NCI-H446 (cell line): ENCODE measurements at regions not wholly inside any gene's neighbourhood (a gene's known extent, or its start where the extent isn't known, plus 50 kb on each side); places are given as distances from the start of the nearest gene placed in this dataset.

ENCODE experiments used
- DNase-seq, 2 experiments: peaks; one replicate each; lab custom pipeline; 2025; lab: John Stamatoyannopoulos, UW

DNA sequence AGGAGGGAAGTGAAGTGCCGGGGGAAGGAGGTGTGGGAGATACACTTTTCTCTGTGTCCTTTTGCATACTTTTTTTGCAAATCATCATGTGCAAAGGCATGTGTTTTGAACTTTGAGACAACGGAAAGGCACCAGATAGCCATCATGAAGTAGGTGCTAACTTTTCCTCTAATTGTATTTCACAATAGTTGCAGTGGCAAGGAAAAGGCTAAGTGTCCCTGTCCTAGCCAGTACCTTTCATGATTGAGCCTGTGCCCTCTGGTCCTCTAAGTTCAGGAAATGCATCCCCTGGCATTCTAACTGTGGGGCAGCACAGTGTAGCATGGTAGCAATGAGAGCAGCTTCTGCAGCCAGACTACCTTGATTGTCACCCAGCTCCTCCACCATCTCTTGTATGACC, 186.2 kb downstream of the ADSS2 start:
- DNase-seq = no peak

DNA sequence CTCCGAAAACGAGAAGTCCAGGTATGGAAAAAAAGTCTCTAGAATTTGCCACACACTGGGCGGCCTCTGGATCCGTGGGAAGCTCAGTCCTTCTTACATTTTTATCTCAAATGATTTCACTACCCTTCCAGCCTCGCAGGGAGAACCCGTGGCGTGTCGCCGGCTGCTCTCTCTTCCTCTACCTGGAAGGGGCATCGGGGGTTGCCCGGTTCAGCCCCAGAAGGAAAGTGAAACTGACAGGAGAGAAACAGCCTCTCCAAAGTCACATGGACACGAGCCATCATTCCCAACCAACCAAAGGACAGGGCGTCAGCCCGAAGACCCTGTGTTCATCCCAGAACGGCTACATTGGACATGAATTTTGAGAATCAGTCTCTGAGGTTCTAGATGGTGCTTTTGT, 182.5 kb downstream of the ADSS2 start:
- DNase-seq = no peak

DNA sequence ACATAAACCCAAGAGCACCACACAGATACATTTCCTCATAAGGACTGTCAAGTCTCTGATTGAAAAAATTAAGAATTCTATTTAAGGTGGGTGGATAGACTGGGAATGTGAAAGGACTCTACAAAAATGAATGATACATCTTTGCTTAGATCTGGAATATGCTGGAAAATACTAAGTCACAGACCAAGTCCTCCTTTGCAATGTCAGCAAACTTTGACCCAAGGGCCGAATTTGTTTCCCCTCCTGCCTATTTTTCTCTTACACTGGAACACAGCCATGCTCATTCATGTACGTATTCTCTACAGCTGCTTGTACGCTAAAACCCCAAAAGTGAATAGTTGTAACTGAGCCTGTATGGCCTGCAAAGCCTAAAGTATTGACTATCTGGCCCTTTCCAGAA, 180.7 kb downstream of the ADSS2 start:
- no peak for DNase-seq

DNA sequence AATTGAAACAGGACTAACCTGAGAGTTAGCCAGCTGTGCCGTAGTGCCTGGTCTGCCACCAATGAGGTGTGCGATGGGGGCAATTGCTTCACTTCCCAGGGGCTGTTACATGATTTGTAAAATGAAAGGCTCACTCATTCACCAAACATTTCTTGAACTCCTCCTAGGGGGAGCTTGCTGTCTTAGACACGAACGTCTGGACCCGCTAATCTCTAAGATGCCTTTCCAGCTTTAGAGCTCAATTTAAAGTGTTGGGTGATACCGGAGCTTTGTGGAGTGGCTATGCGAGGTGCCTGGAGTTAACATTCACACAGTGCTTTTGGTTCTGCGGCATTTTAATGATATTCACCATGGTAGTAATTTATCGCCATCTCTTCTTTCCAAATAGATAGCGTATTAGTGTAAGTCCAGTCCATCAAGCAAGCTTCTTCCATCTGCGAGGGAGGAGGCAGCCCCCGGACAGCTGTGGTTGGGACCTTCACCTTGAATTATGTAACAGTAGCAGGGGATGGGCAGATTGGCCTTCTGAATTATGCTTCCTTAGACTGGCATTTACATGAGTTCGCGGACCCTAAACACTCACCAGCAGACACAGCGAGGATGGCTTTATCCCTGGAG, 179.9 kb downstream of the ADSS2 start:
- no peak for DNase-seq

GRCh38 chr1:244272471-244273261, 179.0 kb downstream of the ADSS2 start:
- peak; percentile 91 to 92 for DNase-seq

DNA sequence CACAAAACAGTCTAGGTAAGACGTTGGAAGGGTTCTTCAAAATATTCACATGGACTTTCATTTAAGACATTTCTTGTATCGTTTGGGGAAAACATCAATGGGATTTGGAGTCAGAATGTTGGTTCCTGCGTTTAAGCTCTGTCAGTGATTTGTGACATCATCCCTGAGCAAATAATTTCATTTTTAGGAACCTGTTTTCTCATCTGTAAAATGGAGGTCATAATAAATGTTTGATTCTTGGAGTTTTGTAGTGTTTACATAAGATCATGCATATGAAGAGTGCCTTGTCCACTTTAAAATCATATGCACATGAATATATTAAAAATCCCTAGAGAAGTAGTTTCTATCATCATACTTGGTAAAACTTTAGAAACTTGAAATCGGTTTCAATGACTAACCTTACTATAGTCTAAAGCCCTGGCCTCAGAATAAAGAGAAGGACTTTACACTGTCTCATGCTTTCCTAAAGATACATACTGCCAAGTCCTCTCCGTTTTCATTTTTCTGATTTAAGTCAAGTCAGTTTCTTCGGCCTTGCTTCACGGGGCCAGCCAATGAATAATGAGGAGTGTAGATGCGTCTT, 178.4 kb downstream of the ADSS2 start:
- no peak for DNase-seq

DNA sequence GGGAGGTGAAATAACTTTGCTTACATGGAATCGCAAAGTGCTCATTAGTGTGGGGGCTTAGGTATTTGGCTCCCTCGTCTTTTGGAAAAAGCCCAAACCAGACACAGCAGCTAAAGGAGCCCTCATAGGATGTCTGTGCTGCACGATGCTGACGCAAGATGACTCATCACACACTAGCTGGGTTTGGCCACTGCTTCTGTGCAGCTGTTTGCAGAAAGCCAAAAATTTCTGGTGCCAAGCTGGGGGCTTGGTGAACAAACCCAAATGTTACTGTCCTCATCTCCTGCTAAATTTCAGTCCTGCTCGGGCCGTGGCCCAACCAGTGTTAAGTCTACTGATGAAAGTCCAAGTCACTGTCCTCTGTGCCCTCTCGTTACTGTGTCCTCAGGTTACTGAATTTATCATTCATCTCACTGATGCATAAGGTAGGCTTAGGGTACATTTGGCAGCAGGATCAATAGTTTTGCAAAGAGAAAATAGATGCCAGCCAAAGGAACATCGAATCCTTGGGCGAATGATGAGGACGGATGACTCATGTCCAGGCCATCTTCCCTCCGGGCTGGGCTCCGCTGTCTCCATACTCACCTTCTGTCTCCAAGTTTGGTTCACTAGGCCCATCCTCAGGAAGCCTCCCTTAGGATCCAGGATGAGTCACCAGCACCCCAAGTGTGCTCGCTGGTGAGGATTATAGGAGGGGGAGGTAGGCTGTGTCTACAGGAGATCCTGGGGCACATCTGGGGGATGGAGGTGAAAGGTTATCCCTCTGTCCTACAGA, 177.7 kb downstream of the ADSS2 start:
- DNase-seq = peak; percentile 97 to 99

GRCh38 chr1:244276646-244277045, 175.1 kb downstream of the ADSS2 start:
- no peak for DNase-seq

GRCh38 chr1:244280201-244280600, 171.5 kb downstream of the ADSS2 start:
- no peak for DNase-seq

GRCh38 chr1:244280859-244281258, 170.8 kb downstream of the ADSS2 start:
- DNase-seq = no peak

GRCh38 chr1:244283772-244284171, 167.9 kb downstream of the ADSS2 start:
- no peak for DNase-seq

DNA sequence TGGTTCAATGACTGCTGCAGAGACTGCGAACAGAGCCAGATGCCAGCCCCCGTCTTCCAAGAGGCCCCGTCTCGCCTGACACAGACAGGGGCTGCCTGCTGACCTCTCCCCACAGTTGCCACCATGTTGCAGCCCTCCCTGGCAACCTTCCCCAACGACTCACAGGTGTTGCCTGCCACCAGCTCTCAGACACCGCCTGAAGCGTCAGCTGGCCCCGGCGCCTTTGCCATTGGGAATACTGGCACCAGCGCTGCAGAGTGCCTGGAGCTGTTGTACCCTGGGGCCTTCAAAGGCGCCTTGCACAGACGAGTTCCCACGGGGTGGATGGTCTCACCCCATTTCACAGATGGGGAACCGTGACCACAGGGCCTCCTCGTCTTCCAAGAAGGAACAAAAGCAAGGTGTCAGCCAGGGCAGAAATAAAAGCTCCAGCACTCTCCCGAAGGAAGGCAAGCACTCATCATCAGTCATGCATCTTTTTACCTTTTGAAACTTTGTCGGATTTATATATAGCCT, 167.0 kb downstream of the ADSS2 start:
- DNase-seq = no peak

- no peak for DNase-seq
Measured at GRCh38 chr1:244286341-244286740, 165.4 kb downstream of the ADSS2 start.

DNA sequence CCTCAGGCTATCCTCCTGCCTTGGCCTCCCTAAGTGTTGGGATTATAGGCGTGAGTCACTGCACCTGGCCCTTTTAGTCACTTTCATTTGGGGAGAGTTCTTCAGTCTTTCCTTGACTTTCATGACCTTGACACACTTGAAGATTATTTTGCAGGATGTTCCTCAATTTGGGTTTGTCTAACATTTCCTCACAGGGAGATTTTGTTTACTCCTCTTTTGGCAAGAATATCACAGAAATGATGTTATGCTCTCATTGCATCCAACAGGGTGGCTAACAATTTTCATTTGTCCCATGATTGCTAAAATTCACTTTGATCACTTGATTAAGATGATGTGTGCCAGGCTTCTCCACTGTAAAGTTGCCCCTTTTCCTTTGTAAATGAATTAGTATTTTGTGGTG, 164.0 kb downstream of the ADSS2 start:
- no peak for DNase-seq

GRCh38 chr1:244288663-244289062, 163.0 kb downstream of the ADSS2 start:
- DNase-seq = no peak

GRCh38 chr1:244289991-244290785, 161.5 kb downstream of the ADSS2 start:
- DNase-seq = no peak

GRCh38 chr1:244291236-244292201, 160.2 kb downstream of the ADSS2 start:
- DNase-seq = no peak

DNA sequence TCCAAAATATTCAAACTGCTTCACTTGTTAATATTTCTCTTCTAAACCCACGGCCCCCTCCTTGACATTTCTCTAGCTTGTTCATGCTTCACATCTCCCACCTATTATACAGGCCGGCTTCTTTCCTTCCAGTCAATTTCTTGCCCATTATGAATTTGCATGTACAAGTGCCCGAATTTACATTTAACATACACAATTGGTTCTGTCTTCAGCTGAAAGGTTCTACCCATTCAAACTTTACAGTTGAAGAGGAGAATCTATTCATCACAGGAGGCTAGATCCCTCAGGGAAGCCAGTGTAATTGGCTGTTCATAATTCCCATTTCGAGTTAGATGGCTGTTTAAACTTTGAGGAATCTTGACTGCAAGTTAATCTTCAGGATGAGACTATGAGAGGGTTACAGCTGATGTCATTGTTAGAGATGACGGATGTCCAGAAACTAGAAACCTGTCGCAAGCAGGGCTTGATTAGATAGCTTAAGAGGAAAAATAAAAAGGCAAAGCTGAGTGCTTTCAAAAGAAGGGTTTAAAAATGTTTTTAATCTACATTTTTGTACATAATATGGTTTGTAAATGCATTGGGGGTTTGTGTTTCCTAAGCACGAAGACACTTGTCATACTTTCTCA, 157.0 kb downstream of the ADSS2 start:
- DNase-seq = no peak

GRCh38 chr1:244296003-244296402, 155.7 kb downstream of the ADSS2 start:
- no peak for DNase-seq

- no peak for DNase-seq
Measured at GRCh38 chr1:244296447-244296846, 155.3 kb downstream of the ADSS2 start.
